OCI-LY3 (cell line): ENCODE measurements at regions not wholly inside any gene's neighbourhood (a gene's known extent, or its start where the extent isn't known, plus 50 kb on each side); places are given as distances from the start of the nearest gene placed in this dataset.

ENCODE experiments used
- H2AFZ ChIP-seq: fragments of 200-600, 300-600 bp; shearing (Covaris generic); 2 replicates; pipeline ENCODE4 v1.6.0; 2014; ENCODE audit warnings: antibody characterized with exemption, low read depth, low read length
- H3K27ac ChIP-seq: fragments of 200-600, 300-600 bp; sonication (generic); 2 replicates; pipeline ENCODE4 v1.5.1; 2014; ENCODE audit warnings: mild to moderate bottlenecking, low read length, moderate library complexity, mixed read lengths
- H3K27me3 ChIP-seq: fragments of 200-600, 300-600 bp; sonication (generic); 2 replicates; pipeline ENCODE4 v1.6.1; 2014; ENCODE audit warnings: low read depth, low read length, mixed read lengths
- H3K36me3 ChIP-seq: fragments of 200-600, 300-600 bp; sonication (generic); replicated peaks from 2 replicates; pipeline ENCODE3; 2014; ENCODE audit warnings: low read depth, low read length, mixed read lengths
- H3K4me1 ChIP-seq: fragments of 300-600, 200-600 bp; sonication (generic); 2 replicates; pipeline ENCODE4 v1.6.1; 2014; ENCODE audit warnings: low read length, mixed read lengths
- H3K4me2 ChIP-seq: fragments of 200-600, 300-600 bp; sonication (generic); 2 replicates; pipeline ENCODE4 v1.6.1; 2014; ENCODE audit warnings: low read length, mixed read lengths
- H3K4me3 ChIP-seq: fragments of 300-600, 200-600 bp; sonication (generic); 2 replicates; pipeline ENCODE4 v1.5.1; 2014; ENCODE audit warnings: antibody characterized with exemption, mild to moderate bottlenecking, low read length, moderate library complexity
- H3K79me2 ChIP-seq: fragments of 300-600, 200-600 bp; shearing (Covaris generic); 2 replicates; pipeline ENCODE4 v1.6.1; 2014; ENCODE audit warnings: mild to moderate bottlenecking, low read length, mixed read lengths
- H3K9ac ChIP-seq: fragments of 300-600, 200-600 bp; shearing (Covaris generic); 2 replicates; pipeline ENCODE4 v1.6.0; 2014; ENCODE audit warnings: mild to moderate bottlenecking, low read length, moderate library complexity
- H3K9me3 ChIP-seq: fragments of 200-600, 300-600 bp; shearing (Covaris generic); 2 replicates; pipeline ENCODE4 v1.6.1; 2014; ENCODE audit warnings: low read length, mixed read lengths; ENCODE audit not compliant: insufficient read depth
- H4K20me1 ChIP-seq: fragments of 200-600, 300-600 bp; sonication (generic); 2 replicates; pipeline ENCODE4 v1.6.1; 2016; ENCODE audit warnings: low read length, mixed read lengths; ENCODE audit not compliant: insufficient read depth
- CTCF ChIP-seq: fragments of 200-600, 300-600 bp; sonication (generic); IDR thresholded peaks from 2 replicates; pipeline ENCODE4 v1.5.1; 2014; ENCODE audit warnings: antibody characterized with exemption, low read length, low read depth
- EZH2phosphoT487 ChIP-seq: fragments of 200-600 bp; shearing (Covaris generic); IDR thresholded peaks from 2 replicates; pipeline ENCODE4 v1.6.1; 2018; ENCODE audit warnings: antibody characterized with exemption, mixed run types, low read depth

DNA sequence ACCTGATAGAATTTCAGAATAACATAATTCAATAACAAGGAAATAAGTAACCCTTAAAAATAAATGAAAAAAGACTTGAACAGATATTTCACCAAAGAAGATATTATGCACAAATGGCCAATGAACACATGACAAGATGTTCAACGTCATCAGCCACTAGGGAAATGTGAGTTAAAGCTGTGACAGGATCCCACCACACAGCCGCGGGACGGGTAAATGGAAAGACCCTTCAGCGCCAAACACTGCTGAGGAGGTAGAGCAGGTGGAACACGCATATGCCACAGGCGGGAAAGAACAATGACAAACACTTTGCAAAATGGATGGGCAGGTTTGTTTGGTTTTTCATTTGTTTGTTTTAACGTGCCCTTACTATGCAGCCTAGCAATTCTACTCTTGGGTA, 86.1 kb upstream of the RNF32 start:
- Histone ChIP-seq H3K4me2 (no peak overlapping the region), H3K4me3 (no peak overlapping the region), H3K27ac (no peak overlapping the region), H3K36me3 (no peaks in the 10 kb centered on the region), H3K27me3 (peaks cover 13% of the 10 kb centered on the region), H3K9me3 (no peaks in the 10 kb centered on the region), H3K4me1 (no peaks in the 10 kb centered on the region), H3K79me2 (no peaks in the 10 kb centered on the region), H3K9ac (no peak overlapping the region), H2AFZ (no peak overlapping the region), H4K20me1 (no peaks in the 10 kb centered on the region)
- TF ChIP-seq EZH2phosphoT487 (no peak), CTCF (no peak)

DNA sequence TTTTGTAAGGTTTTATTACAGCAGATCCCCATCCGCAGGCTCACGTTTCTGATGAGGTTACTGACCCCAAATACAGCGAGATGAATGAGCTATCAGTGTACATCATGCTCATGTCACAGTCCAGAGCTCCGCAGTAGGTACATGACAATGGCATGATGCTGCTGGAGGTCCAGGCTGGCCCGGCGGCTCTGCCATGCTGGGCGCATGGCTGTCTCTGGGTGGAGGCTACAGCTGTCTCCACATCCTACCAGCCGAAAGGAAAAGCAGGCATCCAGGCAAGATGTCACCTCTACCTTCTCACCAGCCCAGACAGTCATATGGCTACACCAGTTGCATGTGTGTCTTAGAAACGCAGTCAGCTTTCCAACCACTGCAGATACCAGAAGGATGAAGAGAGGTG, 90.9 kb upstream of the RNF32 start:
- Histone ChIP-seq H3K9ac (no peak overlapping the region), H3K79me2 (no peaks in the 10 kb centered on the region), H4K20me1 (no peaks in the 10 kb centered on the region), H3K4me3 (no peak overlapping the region), H3K9me3 (no peaks in the 10 kb centered on the region), H3K4me2 (no peak overlapping the region), H3K27ac (no peak overlapping the region), H3K4me1 (no peaks in the 10 kb centered on the region), H3K27me3 (peaks cover 16% of the 10 kb centered on the region), H2AFZ (no peak overlapping the region), H3K36me3 (no peaks in the 10 kb centered on the region)
- TF ChIP-seq EZH2phosphoT487 (no peak), CTCF (no peak)

GRCh38 chr7:156547884-156548561, 92.6 kb upstream of the RNF32 start:
- Histone ChIP-seq H3K27ac (no peak overlapping the region), H3K4me2 (no peak overlapping the region), H3K9me3 (no peaks in the 10 kb centered on the region), H3K9ac (no peak overlapping the region), H3K79me2 (no peaks in the 10 kb centered on the region), H3K4me1 (no peaks in the 10 kb centered on the region), H4K20me1 (no peaks in the 10 kb centered on the region), H3K36me3 (no peaks in the 10 kb centered on the region), H3K4me3 (no peak overlapping the region), H2AFZ (no peak overlapping the region), H3K27me3 (peaks cover 13% of the 10 kb centered on the region)
- TF ChIP-seq CTCF (no peak), EZH2phosphoT487 (no peak)

- no peak overlapping the region for H2AFZ ChIP-seq
- TF ChIP-seq EZH2phosphoT487 (no peak), CTCF (no peak)
- H3K36me3 ChIP-seq: no peaks in the 10 kb centered on the region
- H3K4me2 ChIP-seq: no peak overlapping the region
- no peaks in the 10 kb centered on the region for H3K4me1 ChIP-seq
- H4K20me1 ChIP-seq: no peaks in the 10 kb centered on the region
- no peaks in the 10 kb centered on the region for H3K9me3 ChIP-seq
- peaks cover 6% of the 10 kb centered on the region; the same call in 1 of the 2 replicates for H3K27me3 ChIP-seq
- H3K79me2 ChIP-seq: no peaks in the 10 kb centered on the region
- H3K27ac ChIP-seq: no peak overlapping the region
- no peak overlapping the region for H3K9ac ChIP-seq
- no peak overlapping the region for H3K4me3 ChIP-seq
Measured at GRCh38 chr7:156545979-156546378, 94.6 kb upstream of the RNF32 start.
